ENCODE measurements at regions not wholly inside any gene's neighbourhood (a gene's known extent, or its start where the extent isn't known, plus 50 kb on each side); places are given as distances from the start of the nearest gene placed in this dataset.

DNA sequence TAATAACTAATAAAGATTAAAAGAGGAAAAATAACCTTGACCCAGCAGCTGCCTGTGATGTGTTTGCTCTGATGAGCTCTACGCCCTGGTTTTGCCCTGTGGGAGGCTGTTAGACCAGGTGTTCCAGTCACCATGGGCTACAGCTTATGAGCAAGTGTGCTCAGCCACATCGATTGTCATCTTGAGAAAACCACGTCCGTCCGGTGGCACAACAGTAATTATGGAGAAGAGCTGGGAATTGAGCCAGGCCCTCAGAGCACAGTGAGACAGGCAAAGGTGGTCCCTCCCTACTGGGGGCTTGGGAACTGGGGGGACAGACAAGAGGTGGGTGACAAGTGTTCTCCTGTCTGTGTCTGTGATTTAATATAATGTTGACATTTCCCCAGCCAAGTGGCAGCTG lies 420.5 kb downstream of the MATN1 start:
- no peaks in the 10 kb centered on the region for H3F3A ChIP-seq (ENCODE audit: insufficient read depth, low read length, poor library complexity, severe bottlenecking)
- no peak overlapping the region for H3K4me3 ChIP-seq (ENCODE audit: low read length)
- no peaks in the 10 kb centered on the region for H3K36me3 ChIP-seq (ENCODE audit: insufficient read depth, low read length)
- no peaks in the 10 kb centered on the region for H3K9me3 ChIP-seq (ENCODE audit: low read length)
- no peaks in the 10 kb centered on the region for H4K20me1 ChIP-seq (ENCODE audit: insufficient read depth)
- H3K27me3 ChIP-seq (ENCODE audit: insufficient read depth, low read depth, low read length) = no peaks in the 10 kb centered on the region
- H3K27ac ChIP-seq (ENCODE audit: low read length) = no peak overlapping the region
- H2AFZ ChIP-seq (ENCODE audit: low read depth, low read length) = no peak overlapping the region
- H3K4me2 ChIP-seq (ENCODE audit: low read length) = no peak overlapping the region
- no peaks in the 10 kb centered on the region for H3K79me2 ChIP-seq (replicated peaks; ENCODE audit: insufficient read depth, low read length)
- H3K9me2 ChIP-seq (ENCODE audit: insufficient read depth, low read length) = no peaks in the 10 kb centered on the region
- no peak overlapping the region for H3K9ac ChIP-seq (ENCODE audit: low read length)
- TF ChIP-seq POLR2AphosphoS5 (IDR thresholded peaks at IDR 0.05) (no peak), REST (IDR thresholded peaks at IDR 0.05; ENCODE audit: borderline replicate concordance) (no peak), MXI1 (conservative IDR thresholded peaks at IDR 0.05; ENCODE audit: poor library complexity, severe bottlenecking) (no peak), RAD21 (conservative IDR thresholded peaks at IDR 0.05) (no peak), EZH2 (IDR thresholded peaks at IDR 0.05; ENCODE audit: borderline replicate concordance, insufficient read depth, low read length, poor library complexity, severe bottlenecking) (no peak), EP300 (conservative IDR thresholded peaks at IDR 0.05; ENCODE audit: poor library complexity, severe bottlenecking) (no peak), CTCF (IDR thresholded peaks at IDR 0.05; ENCODE audit: poor library complexity, severe bottlenecking) (no peak), SMC3 (conservative IDR thresholded peaks at IDR 0.05; ENCODE audit: poor library complexity) (no peak), TAF1 (IDR thresholded peaks at IDR 0.05; ENCODE audit: low read depth) (no peak)

DNA sequence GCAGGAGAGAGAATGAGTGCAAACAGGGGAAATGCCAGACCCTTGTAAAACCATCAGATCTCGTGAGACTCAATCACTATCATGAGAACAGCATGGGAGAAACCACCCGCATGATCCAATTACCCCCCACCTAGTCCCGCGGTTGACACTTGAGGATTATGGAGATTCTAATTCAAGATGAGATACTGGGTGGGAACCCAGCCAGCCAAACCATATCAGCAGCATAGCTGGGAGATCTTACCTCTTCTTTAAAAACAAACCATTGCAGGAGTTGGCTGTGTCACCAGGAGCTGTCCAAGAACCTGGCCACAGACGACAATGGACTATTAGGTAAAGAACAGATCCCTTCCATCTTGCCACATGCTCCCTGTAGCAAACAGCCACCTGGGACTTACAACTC lies 422.7 kb downstream of the MATN1 start:
- Histone ChIP-seq H3K27me3 (ENCODE audit: insufficient read depth, low read depth, low read length) (no peaks in the 10 kb centered on the region), H4K20me1 (ENCODE audit: insufficient read depth) (no peaks in the 10 kb centered on the region), H3F3A (ENCODE audit: insufficient read depth, low read length, poor library complexity, severe bottlenecking) (no peaks in the 10 kb centered on the region), H3K9me3 (ENCODE audit: low read length) (no peaks in the 10 kb centered on the region), H3K36me3 (ENCODE audit: insufficient read depth, low read length) (no peaks in the 10 kb centered on the region), H3K9ac (ENCODE audit: low read length) (no peak overlapping the region), H3K79me2 (replicated peaks; ENCODE audit: insufficient read depth, low read length) (no peaks in the 10 kb centered on the region), H3K27ac (ENCODE audit: low read length) (no peak overlapping the region), H3K4me3 (ENCODE audit: low read length) (no peak overlapping the region), H3K9me2 (ENCODE audit: insufficient read depth, low read length) (no peaks in the 10 kb centered on the region), H3K4me2 (ENCODE audit: low read length) (no peak overlapping the region), H2AFZ (ENCODE audit: low read depth, low read length) (no peak overlapping the region)
- no peak for TF ChIP-seq POLR2AphosphoS5 (IDR thresholded peaks at IDR 0.05)
- TF ChIP-seq EP300 (conservative IDR thresholded peaks at IDR 0.05; ENCODE audit: poor library complexity, severe bottlenecking) = no peak
- no peak for TF ChIP-seq REST (IDR thresholded peaks at IDR 0.05; ENCODE audit: borderline replicate concordance)
- no peak for TF ChIP-seq RAD21 (conservative IDR thresholded peaks at IDR 0.05)
- no peak for TF ChIP-seq TAF1 (IDR thresholded peaks at IDR 0.05; ENCODE audit: low read depth)
- no peak for TF ChIP-seq SMC3 (conservative IDR thresholded peaks at IDR 0.05; ENCODE audit: poor library complexity)
- no peak for TF ChIP-seq EZH2 (IDR thresholded peaks at IDR 0.05; ENCODE audit: borderline replicate concordance, insufficient read depth, low read length, poor library complexity, severe bottlenecking)

All from neural cell (in vitro differentiated cells).